Ureter (tissue), 1 donor: ENCODE measurements at regions not wholly inside any gene's neighbourhood (a gene's known extent, or its start where the extent isn't known, plus 50 kb on each side); places are given as distances from the start of the nearest gene placed in this dataset.

Source experiments
- DNase-seq: peaks from one replicate; pipeline ENCODE4 v3.0.0-alpha.2; 2020; ENCODE audit warnings: low spot score
- donor health status: DM: yes; HTN: yes; CAD: no.

DNA sequence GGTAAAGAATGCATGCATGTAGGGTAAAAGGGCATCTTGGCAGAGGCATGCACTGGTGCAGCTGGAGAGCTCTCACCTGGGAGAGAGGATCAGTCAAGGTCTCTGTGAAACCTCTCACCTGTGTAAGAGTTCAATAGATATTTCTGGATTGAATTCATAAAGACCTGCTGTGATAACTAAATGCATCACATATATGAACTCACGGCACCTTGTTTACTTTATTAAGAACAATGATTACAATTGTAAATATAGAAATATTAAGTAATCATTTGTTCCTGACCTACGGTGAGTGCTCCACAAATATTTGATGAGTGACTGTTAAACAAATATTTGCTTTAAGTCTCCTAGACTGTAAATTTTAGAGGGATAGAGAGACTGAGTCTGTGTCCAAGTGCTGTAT, 85.9 kb upstream of the PAQR3 start:
- DNase-seq: no peak

DNA sequence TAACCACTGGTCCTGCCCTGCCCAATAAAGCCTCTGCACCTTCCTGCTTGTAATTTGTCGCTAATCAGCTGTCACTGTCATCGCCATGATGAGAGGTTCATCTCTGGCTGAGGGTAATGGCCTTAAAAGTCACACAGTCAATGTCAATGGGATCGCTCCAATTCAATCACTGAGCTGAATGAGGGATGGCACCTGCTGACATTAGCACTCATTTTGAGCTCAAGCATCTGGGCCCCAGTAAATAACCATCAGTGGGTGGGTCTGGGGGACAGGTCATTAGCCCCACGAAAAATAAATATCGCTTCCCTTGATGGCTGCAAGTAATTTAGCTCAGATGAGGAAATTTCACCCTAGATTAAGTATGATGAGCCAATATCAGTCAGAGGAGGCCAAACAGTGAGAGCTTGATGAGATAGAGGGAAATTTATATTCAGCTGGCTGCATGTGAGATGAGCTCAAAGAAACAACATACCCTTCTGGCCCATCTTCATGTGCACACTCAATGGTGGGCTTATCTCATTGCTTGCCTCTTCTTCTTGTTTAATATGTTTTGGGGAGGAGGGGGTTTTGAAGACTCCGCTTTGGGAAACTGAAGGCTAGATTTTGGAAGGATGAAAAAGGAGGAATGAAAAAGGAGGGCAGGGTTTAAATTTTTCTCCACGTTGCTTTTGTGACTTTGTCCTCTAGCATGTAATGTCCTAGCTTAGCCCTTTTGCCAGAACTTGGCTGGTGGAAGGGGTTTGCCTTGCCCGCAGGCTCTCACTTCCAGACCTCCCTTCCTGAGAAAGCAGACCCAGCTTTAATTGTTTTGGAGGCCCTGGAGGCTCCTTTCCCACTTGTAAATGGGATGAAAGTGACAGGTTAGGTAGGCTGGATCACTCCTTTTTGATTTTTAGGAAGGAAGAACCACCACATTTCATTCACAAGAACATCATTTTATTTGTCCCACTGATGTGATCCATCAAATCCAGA, 84.8 kb upstream of the PAQR3 start:
- DNase-seq: no peak

DNA sequence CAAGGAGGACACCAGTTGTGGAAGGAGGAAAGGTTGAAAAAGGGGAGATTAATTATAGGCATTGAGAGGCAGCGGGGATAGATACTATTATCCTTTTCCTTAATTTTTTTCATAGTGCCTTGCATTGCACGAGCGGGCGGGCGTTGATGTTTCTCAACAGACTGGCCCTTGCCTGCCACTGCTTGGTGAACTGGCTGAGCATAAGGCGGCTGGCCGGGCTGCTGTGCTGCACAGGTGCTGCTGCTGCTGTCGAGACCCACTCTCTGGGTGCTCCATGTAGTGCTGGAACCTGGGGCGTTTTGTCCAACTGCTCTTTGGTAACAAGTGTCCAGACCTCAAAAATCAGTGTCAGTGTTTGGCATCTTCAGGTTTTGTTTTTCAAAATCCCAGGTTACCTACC, 83.3 kb upstream of the PAQR3 start:
- no peak for DNase-seq

DNA sequence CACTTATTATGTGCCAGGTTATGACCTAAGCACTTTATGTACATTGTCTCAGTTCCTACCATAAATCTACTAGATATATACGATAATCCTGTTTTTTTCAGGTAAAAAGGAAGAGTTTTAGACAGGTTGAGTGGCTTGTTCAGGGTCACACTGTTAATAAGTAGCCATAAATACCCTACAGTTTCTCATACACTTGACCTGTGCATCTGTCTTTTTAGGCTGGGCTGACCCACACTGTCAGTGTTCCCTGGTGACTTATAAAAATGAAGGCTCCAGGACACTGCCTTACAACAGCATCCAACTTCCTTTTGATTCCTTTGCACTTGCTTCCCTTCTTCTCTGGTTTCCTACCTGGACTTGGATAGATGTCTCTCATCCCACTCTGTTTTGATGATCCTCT, 78.2 kb upstream of the PAQR3 start:
- no peak for DNase-seq

GRCh38 chr4:79016878-79017277, 77.6 kb upstream of the PAQR3 start:
- DNase-seq: no peak

DNA sequence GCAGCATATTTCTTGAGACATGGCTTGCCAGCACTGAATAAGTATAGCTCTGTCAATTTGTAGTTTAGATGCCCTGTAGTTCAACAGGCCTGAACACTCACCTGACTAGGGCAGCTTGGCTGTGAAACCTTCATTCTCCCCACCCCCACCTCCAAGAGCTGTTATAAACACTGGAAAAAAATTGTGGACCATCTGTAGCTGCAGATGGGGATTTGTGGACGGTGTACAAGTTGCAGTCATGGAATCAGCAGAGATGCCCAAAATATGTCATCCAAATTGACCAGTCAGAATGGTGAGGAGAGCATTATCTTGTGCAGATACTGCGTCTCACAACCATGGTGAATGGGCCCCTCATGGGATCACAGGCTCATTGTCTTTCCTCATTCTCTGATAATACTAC, 76.2 kb upstream of the PAQR3 start:
- DNase-seq: no peak

- no peak for DNase-seq
These were observed 75.0 kb upstream of the PAQR3 start for GRCh38 chr4:79014230-79014629.

DNA sequence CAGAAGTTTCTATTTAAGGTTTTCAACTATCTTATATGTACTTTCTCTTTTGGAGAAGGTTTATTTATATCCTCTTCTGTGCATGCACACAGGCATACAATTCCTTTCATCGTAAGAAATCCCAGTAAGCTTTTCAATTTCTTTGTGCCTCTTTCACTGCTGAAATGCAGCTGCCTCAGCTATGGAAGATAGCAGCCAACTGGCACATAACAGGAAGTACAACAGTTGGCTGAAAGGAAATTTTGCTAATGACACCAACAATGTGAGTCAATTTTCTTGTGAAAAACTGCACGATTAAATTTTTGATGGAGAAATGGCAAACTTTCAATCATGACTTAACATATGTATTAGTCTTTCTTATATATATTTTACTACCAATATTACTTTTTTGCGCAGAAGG, 74.5 kb upstream of the PAQR3 start:
- DNase-seq: no peak

DNA sequence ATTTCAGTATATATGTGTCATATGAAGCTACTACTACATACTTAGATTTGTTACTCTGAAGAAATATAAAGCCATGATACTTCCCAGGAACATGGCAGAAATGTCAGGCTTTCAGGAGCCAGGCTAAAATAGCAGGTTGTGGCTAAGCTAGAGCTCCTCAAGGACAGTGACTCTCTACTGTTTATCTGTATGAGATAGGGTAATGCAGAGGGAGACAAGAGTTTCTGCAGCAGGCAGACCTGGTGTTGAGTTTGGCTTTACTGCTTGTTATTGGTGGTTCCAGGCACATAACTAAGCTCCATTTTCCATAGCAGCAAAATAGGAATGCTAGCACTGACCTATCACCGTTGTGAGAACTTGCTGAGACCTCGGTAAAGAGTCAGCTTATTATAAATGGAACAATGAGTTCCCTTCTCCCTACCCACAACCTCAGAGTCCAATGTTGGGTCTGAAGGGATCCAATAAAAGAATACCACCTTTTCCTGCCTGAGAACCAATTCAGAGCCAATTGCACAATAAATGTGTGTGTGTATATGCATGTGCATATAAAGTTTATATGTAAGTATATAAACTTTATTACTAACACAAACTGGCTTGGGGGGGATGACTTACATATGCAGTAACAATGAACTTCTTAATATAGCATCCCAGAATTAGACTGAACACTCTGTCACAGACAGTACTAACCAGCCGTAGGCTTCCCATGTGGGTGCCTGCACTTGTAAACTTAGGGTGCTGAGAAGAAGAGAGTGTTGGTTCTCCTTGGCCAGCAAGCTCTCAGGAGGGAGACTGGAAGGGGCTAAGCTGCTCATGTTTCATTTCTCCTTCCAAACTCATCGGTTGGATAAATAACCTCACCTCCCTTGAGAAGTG, 51.9 kb upstream of the PAQR3 start:
- no peak for DNase-seq

DNA sequence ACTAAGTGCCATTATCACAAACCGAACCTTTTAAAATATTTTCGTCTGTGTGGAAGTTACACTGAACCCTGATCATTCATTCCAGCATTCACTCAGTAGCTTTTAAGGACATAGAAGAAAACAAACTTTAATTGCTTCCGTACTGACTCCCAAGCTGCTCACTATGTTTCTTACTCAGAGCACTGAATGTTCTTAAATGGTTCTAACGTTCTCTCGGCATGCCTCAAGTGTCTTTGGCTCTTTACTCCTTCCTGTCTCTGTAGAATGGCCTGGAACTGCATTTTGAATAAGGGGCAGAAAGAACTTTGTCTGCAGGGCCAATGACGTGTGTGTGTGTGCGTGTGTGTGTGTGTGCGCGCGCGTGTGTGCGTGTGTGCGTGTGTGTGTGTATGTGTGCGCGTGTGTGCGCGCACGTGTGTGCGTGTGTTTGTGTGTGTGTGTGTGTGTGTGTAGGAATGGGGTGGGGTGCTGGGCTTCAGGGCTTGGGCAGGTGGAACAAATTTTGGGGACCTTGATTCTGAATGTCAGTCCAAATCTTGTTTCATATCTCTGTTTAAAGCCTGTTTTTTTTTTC, 50.5 kb upstream of the PAQR3 start:
- no peak for DNase-seq
